Smooth muscle cell (in vitro differentiated cells): ENCODE measurements at regions not wholly inside any gene's neighbourhood (a gene's known extent, or its start where the extent isn't known, plus 50 kb on each side); places are given as distances from the start of the nearest gene placed in this dataset.

Experiments used
- DNase-seq: peaks from one replicate; lab custom pipeline; 2025; ENCODE audit not compliant: unreplicated experiment; lab: John Stamatoyannopoulos, UW
- H2AFZ ChIP-seq: fragments of 200-600 bp; sonication (generic); 2 replicates; pipeline ENCODE4 v1.6.0; 2016; ENCODE audit warnings: antibody characterized with exemption, low read depth, mild to moderate bottlenecking
- H3F3A ChIP-seq: fragments of 200-600 bp; sonication (generic); 2 replicates; pipeline ENCODE4 v1.6.0; 2017; ENCODE audit warnings: antibody characterized with exemption, low read depth
- H3K27ac ChIP-seq: fragments of 200-600 bp; sonication (generic); 2 replicates; pipeline ENCODE4 v1.5.1; 2016; ENCODE audit warnings: low read depth, mild to moderate bottlenecking
- H3K27me3 ChIP-seq: fragments of 200-600 bp; sonication (generic); 2 replicates; pipeline ENCODE4 v1.6.1; 2016; ENCODE audit warnings: low read depth, mild to moderate bottlenecking
- H3K36me3 ChIP-seq: fragments of 200-600 bp; sonication (generic); 2 replicates; pipeline ENCODE4 v1.5.1; 2016; ENCODE audit warnings: low read depth
- H3K4me1 ChIP-seq: fragments of 200-600 bp; sonication (generic); 2 replicates; pipeline ENCODE4 v1.5.1; 2016; ENCODE audit warnings: low read depth
- H3K4me2 ChIP-seq: fragments of 200-600 bp; sonication (generic); 2 replicates; pipeline ENCODE4 v1.6.0; 2016; ENCODE audit warnings: mild to moderate bottlenecking
- H3K4me3 ChIP-seq: fragments of 200-600 bp; sonication (generic); 2 replicates; pipeline ENCODE4 v1.5.1; 2016; ENCODE audit warnings: mild to moderate bottlenecking
- H3K79me2 ChIP-seq: fragments of 200-600 bp; sonication (generic); 2 replicates; pipeline ENCODE4 v1.6.0; 2016; ENCODE audit warnings: low read depth, mild to moderate bottlenecking
- H3K9ac ChIP-seq: fragments of 200-600 bp; sonication (generic); 2 replicates; pipeline ENCODE4 v1.6.0; 2016; ENCODE audit warnings: low read depth
- H3K9me3 ChIP-seq: fragments of 200-600 bp; sonication (generic); replicated peaks from 2 replicates; pipeline ENCODE4 v1.5.1; 2016; ENCODE audit warnings: low read depth
- H4K20me1 ChIP-seq: fragments of 200-600 bp; sonication (generic); 2 replicates; pipeline ENCODE4 v1.6.0; 2016; ENCODE audit warnings: low read depth
- CTCF ChIP-seq: fragments of 200-600 bp; sonication (generic); IDR thresholded peaks from 2 replicates; pipeline ENCODE4 v1.5.1; 2017; ENCODE audit warnings: borderline replicate concordance, mild to moderate bottlenecking, antibody characterized with exemption; ENCODE audit not compliant: insufficient read depth, poor library complexity, severe bottlenecking
- WGBS: methylation state at CpG from one replicate; pipeline ENCODE4 v1.1.7; 2016; ENCODE audit warnings: low lambda C conversion rate; 5-methylcytosine and 5-hydroxymethylcytosine counted together

GRCh38 chr2:83115606-83116005 is 1343.5 kb downstream of the SUCLG1 start:
- Histone ChIP-seq H3K4me3 (no peak overlapping the region), H3K27me3 (no peaks in the 10 kb centered on the region), H3K9me3 (no peaks in the 10 kb centered on the region), H3K4me2 (no peak overlapping the region), H3K36me3 (no peaks in the 10 kb centered on the region), H3K4me1 (no peaks in the 10 kb centered on the region), H2AFZ (no peak overlapping the region), H3K9ac (no peak overlapping the region), H3K27ac (no peak overlapping the region), H4K20me1 (no peaks in the 10 kb centered on the region), H3F3A (no peaks in the 10 kb centered on the region), H3K79me2 (no peaks in the 10 kb centered on the region)
- 96% methylated on average over 1 of the region's 1 CpG for WGBS
- DNase-seq = no peak
- TF ChIP-seq CTCF = no peak

- Histone ChIP-seq H3K4me1 (no peaks in the 10 kb centered on the region), H2AFZ (no peak overlapping the region), H3K4me3 (no peak overlapping the region), H3K9ac (no peak overlapping the region), H3K27ac (no peak overlapping the region), H3K79me2 (no peaks in the 10 kb centered on the region), H3K27me3 (no peaks in the 10 kb centered on the region), H3K36me3 (no peaks in the 10 kb centered on the region), H4K20me1 (no peaks in the 10 kb centered on the region), H3K4me2 (no peak overlapping the region), H3K9me3 (no peaks in the 10 kb centered on the region), H3F3A (no peaks in the 10 kb centered on the region)
- WGBS = 54% methylated on average over 1 of the region's 1 CpG
- no peak for DNase-seq
- TF ChIP-seq CTCF = no peak
Measured at GRCh38 chr2:83115155-83115554, 1343.9 kb downstream of the SUCLG1 start.

- Histone ChIP-seq H3K4me2 (no peak overlapping the region), H3K36me3 (no peaks in the 10 kb centered on the region), H3K9ac (no peak overlapping the region), H3K9me3 (no peaks in the 10 kb centered on the region), H2AFZ (no peak overlapping the region), H3F3A (no peaks in the 10 kb centered on the region), H3K79me2 (no peaks in the 10 kb centered on the region), H3K27me3 (no peaks in the 10 kb centered on the region), H3K4me1 (no peaks in the 10 kb centered on the region), H4K20me1 (no peaks in the 10 kb centered on the region), H3K4me3 (no peak overlapping the region), H3K27ac (no peak overlapping the region)
- 91% methylated on average over 3 of the region's 3 CpGs for WGBS
- DNase-seq = no peak
- TF ChIP-seq CTCF = no peak
Measured at GRCh38 chr2:83113953-83114352, 1345.1 kb downstream of the SUCLG1 start.

GRCh38 chr2:83112858-83113257 is 1346.2 kb downstream of the SUCLG1 start:
- H3K4me2 ChIP-seq = no peak overlapping the region
- no peaks in the 10 kb centered on the region for H3F3A ChIP-seq
- 84% methylated on average over 2 of the region's 2 CpGs for WGBS
- no peak overlapping the region for H3K27ac ChIP-seq
- H4K20me1 ChIP-seq = no peaks in the 10 kb centered on the region
- H3K4me3 ChIP-seq = no peak overlapping the region
- H3K4me1 ChIP-seq = no peaks in the 10 kb centered on the region
- H3K36me3 ChIP-seq = no peaks in the 10 kb centered on the region
- no peaks in the 10 kb centered on the region for H3K9me3 ChIP-seq
- no peaks in the 10 kb centered on the region for H3K79me2 ChIP-seq
- no peak for DNase-seq
- no peaks in the 10 kb centered on the region for H3K27me3 ChIP-seq
- no peak overlapping the region for H3K9ac ChIP-seq
- peak overlapping the region; percentile 35 for H2AFZ ChIP-seq
- no peak for TF ChIP-seq CTCF
